H1 (cell line): ENCODE measurements at regions not wholly inside any gene's neighbourhood (a gene's known extent, or its start where the extent isn't known, plus 50 kb on each side); places are given as distances from the start of the nearest gene placed in this dataset.

Source experiments
- CTCF ChIA-PET: fragments of 300-600 bp; sonication (Branson Sonifier 250); formaldehyde crosslinking; loops from one replicate; lab custom pipeline; 2021; ENCODE audit not compliant: partially characterized antibody; lab: Charles Lee
- POLR2A ChIA-PET: fragments of 300-600 bp; sonication (Branson Sonifier 250); formaldehyde crosslinking; loops from one replicate; lab custom pipeline; 2021; ENCODE audit warnings: inconsistent platforms; ENCODE audit not compliant: partially characterized antibody; lab: Charles Lee
- DNase-seq, 2 experiments: peaks; one replicate each; pipeline versions ENCODE4 v3.0.0 to v3.0.0-alpha.2; 2010 to 2022; ENCODE audit warnings: low spot score in 2 of 2, low read depth in 1 of 2, mixed read lengths in 1 of 2
- FAIRE-seq: peaks from 2 replicates; lab custom pipeline; 2011; peaks lifted over from hg19 to GRCh38; lab: Jason Lieb, UNC
- H2AFZ ChIP-seq: 2 replicates; pipeline ENCODE4 v1.8.1; 2012; ENCODE audit warnings: low read length, inconsistent platforms
- H2AK5ac ChIP-seq: 2 replicates; pipeline ENCODE4 v1.6.1; 2013; ENCODE audit warnings: low read depth, low read length
- H2BK120ac ChIP-seq: replicated peaks from 2 replicates; pipeline ENCODE3; 2013; ENCODE audit warnings: low read depth, low read length, inconsistent platforms
- H2BK12ac ChIP-seq: 2 replicates; pipeline ENCODE4 v1.6.1; 2013; ENCODE audit warnings: low read depth, low read length
- H2BK15ac ChIP-seq: 2 replicates; pipeline ENCODE4 v1.6.1; 2013; ENCODE audit warnings: low read length
- H2BK20ac ChIP-seq: 2 replicates; pipeline ENCODE4 v1.6.1; 2013; ENCODE audit warnings: low read length
- H2BK5ac ChIP-seq: 2 replicates; pipeline ENCODE4 v1.6.1; 2013; ENCODE audit warnings: low read depth, low read length
- H3K14ac ChIP-seq: 2 replicates; pipeline ENCODE4 v1.6.1; 2013; ENCODE audit warnings: inconsistent platforms; ENCODE audit not compliant: insufficient read length
- H3K18ac ChIP-seq: 2 replicates; pipeline ENCODE4 v1.6.1; 2013; ENCODE audit warnings: low read length; ENCODE audit errors: extremely low read depth
- H3K23ac ChIP-seq: 2 replicates; pipeline ENCODE4 v1.6.1; 2013; ENCODE audit warnings: inconsistent platforms; ENCODE audit not compliant: insufficient read length
- H3K23me2 ChIP-seq: 2 replicates; pipeline ENCODE4 v1.6.1; 2013; ENCODE audit warnings: low read depth, low read length
- H3K27ac ChIP-seq: 2 replicates; pipeline ENCODE4 v1.6.1; 2011; ENCODE audit warnings: low read depth, low read length, inconsistent platforms
- H3K27me3 ChIP-seq, 4 experiments: replicated peaks in 1 of 4; 1 replicate in 1 of 4; 2 replicates in 3 of 4; pipeline versions ENCODE4 v1.6.1 to v1.8.1; 2011 to 2013; ENCODE audit warnings: low read length in 3 of 4, mild to moderate bottlenecking in 3 of 4, inconsistent platforms in 2 of 4, mixed read lengths in 2 of 4, moderate library complexity in 1 of 4; ENCODE audit not compliant: control insufficient read depth in 3 of 4, insufficient read depth in 3 of 4; ENCODE audit errors: extremely low read depth in 1 of 4
- H3K36me3 ChIP-seq, 4 experiments: 2 replicates each; pipeline versions ENCODE4 v1.6.1 to v1.8.1; 2011 to 2013; ENCODE audit warnings: mild to moderate bottlenecking in 4 of 4, low read length in 3 of 4, moderate library complexity in 2 of 4, control low read depth in 1 of 4, inconsistent platforms in 1 of 4; ENCODE audit not compliant: insufficient read depth in 4 of 4, control insufficient read depth in 2 of 4
- H3K4ac ChIP-seq: replicated peaks from 2 replicates; pipeline ENCODE3; 2013; ENCODE audit warnings: low read length, low read depth, mixed read lengths, inconsistent platforms; ENCODE audit not compliant: insufficient read length
- H3K4me1 ChIP-seq, 4 experiments: replicated peaks in 1 of 4; 1 replicate in 1 of 4; 2 replicates in 3 of 4; pipeline versions ENCODE4 v1.6.1 to v1.8.1; 2011 to 2013; ENCODE audit warnings: low read length in 3 of 4, inconsistent platforms in 2 of 4, mixed read lengths in 1 of 4; ENCODE audit not compliant: insufficient read depth in 4 of 4, control insufficient read depth in 3 of 4
- H3K4me2 ChIP-seq, 2 experiments: 2 replicates each; pipeline versions ENCODE4 v1.6.1 to v1.8.1; 2011 to 2013; ENCODE audit warnings: low read depth in 2 of 2, low read length in 2 of 2, control low read depth in 1 of 2, inconsistent platforms in 1 of 2, mild to moderate bottlenecking in 1 of 2; ENCODE audit not compliant: insufficient read depth in 1 of 2
- H3K4me3 ChIP-seq, 4 experiments: fragments of 200-600, 300-600 bp in 1 of 4; sonication (generic), shearing (Covaris generic), sonication (Bioruptor Twin) in 1 of 4; 2 replicates each; pipeline versions ENCODE4 v1.5.1 to v1.8.1; 2011 to 2016; ENCODE audit warnings: low read length in 4 of 4, low read depth in 3 of 4, control low read depth in 2 of 4, inconsistent platforms in 2 of 4, mild to moderate bottlenecking in 2 of 4, mixed read lengths in 1 of 4, moderate library complexity in 1 of 4; ENCODE audit not compliant: insufficient read depth in 2 of 4; ENCODE audit errors: extremely low read depth in 1 of 4
- H3K56ac ChIP-seq: replicated peaks from 2 replicates; pipeline ENCODE3; 2013; ENCODE audit warnings: low read depth, mild to moderate bottlenecking, mixed read lengths, low read length, inconsistent platforms; ENCODE audit not compliant: insufficient read length
- H3K79me1 ChIP-seq: 2 replicates; pipeline ENCODE4 v1.6.1; 2013; ENCODE audit warnings: low read depth, low read length, control low read depth
- H3K79me2 ChIP-seq, 2 experiments: 2 replicates each; pipeline versions ENCODE4 v1.6.1 to v1.8.1; 2012 to 2013; ENCODE audit warnings: low read length in 2 of 2, mild to moderate bottlenecking in 2 of 2, inconsistent platforms in 1 of 2; ENCODE audit not compliant: insufficient read depth in 2 of 2, control insufficient read depth in 1 of 2
- H3K9ac ChIP-seq, 4 experiments: replicated peaks in 1 of 4; 1 replicate in 1 of 4; 2 replicates in 3 of 4; pipeline versions ENCODE4 v1.6.1 to v1.8.1; 2011 to 2013; ENCODE audit warnings: low read depth in 3 of 4, low read length in 3 of 4, control low read depth in 2 of 4, mild to moderate bottlenecking in 2 of 4, moderate library complexity in 2 of 4, inconsistent platforms in 1 of 4; ENCODE audit errors: extremely low read depth in 1 of 4
- H3K9me3 ChIP-seq, 2 experiments: 2 replicates each; pipeline versions ENCODE4 v1.6.1 to v1.8.1; 2012 to 2013; ENCODE audit warnings: mild to moderate bottlenecking in 2 of 2, moderate library complexity in 2 of 2, control low read depth in 1 of 2, inconsistent platforms in 1 of 2, low read depth in 1 of 2, low read length in 1 of 2, mixed read lengths in 1 of 2; ENCODE audit not compliant: insufficient read depth in 2 of 2
- H4K20me1 ChIP-seq, 2 experiments: replicated peaks in 1 of 2; 2 replicates each; pipeline versions ENCODE3 to v1.8.1; 2011 to 2013; ENCODE audit warnings: inconsistent platforms in 2 of 2, low read length in 2 of 2, mild to moderate bottlenecking in 1 of 2; ENCODE audit not compliant: insufficient read depth in 2 of 2, control insufficient read depth in 1 of 2
- H4K5ac ChIP-seq: 2 replicates; pipeline ENCODE4 v1.6.1; 2013; ENCODE audit warnings: low read length, low read depth, mixed read lengths, inconsistent platforms; ENCODE audit not compliant: insufficient read length
- H4K8ac ChIP-seq: 2 replicates; pipeline ENCODE4 v1.8.0; 2013; ENCODE audit warnings: mild to moderate bottlenecking, moderate library complexity, low read length, inconsistent platforms; ENCODE audit not compliant: insufficient read depth; ENCODE audit errors: extremely low read depth
- H4K91ac ChIP-seq: replicated peaks from 2 replicates; pipeline ENCODE3; 2013; ENCODE audit warnings: low read length, mixed read lengths, inconsistent platforms; ENCODE audit not compliant: insufficient read length
- BRCA1 ChIP-seq: IDR thresholded peaks from 2 replicates; pipeline ENCODE4 v1.6.1; 2012; ENCODE audit warnings: low read depth, low read length, improper control_type of control experiment
- CBX5 ChIP-seq: fragments of 300-800, 300-1000 bp; sonication (generic); IDR thresholded peaks from 2 replicates; pipeline ENCODE4 v1.7.1; 2016; ENCODE audit warnings: antibody characterized with exemption, low read length, low read depth
- CEBPB ChIP-seq: IDR thresholded peaks from 2 replicates; pipeline ENCODE4 v1.6.1; 2012; ENCODE audit warnings: low read depth, low read length
- HDAC6 ChIP-seq: IDR thresholded peaks from one replicate; pipeline ENCODE4 v1.7.1; 2012; ENCODE audit warnings: low read depth, mild to moderate bottlenecking, inconsistent platforms, low read length, moderate library complexity
- MAX ChIP-seq: IDR thresholded peaks from 2 replicates; pipeline ENCODE4 v1.6.1; 2012; ENCODE audit warnings: inconsistent platforms
- NANOG ChIP-seq: IDR thresholded peaks from 2 replicates; pipeline ENCODE4 v1.6.1; 2011; ENCODE audit warnings: low read length, low read depth, mild to moderate bottlenecking, inconsistent platforms; ENCODE audit not compliant: insufficient read depth, poor library complexity, severe bottlenecking
- POLR2AphosphoS5 ChIP-seq: IDR thresholded peaks from 2 replicates; pipeline ENCODE4 v1.6.1; 2011; ENCODE audit warnings: low read depth, low read length
- RXRA ChIP-seq: IDR thresholded peaks from 2 replicates; pipeline ENCODE4 v1.6.1; 2011; ENCODE audit warnings: low read depth, mild to moderate bottlenecking, low read length, moderate library complexity; ENCODE audit not compliant: insufficient read depth
- SIX5 ChIP-seq: IDR thresholded peaks from 2 replicates; pipeline ENCODE4 v1.6.1; 2011; ENCODE audit warnings: mild to moderate bottlenecking, low read depth, low read length
- SP4 ChIP-seq: IDR thresholded peaks from 2 replicates; pipeline ENCODE4 v1.6.1; 2012; ENCODE audit warnings: low read length, inconsistent platforms
- SRF ChIP-seq: IDR thresholded peaks from 2 replicates; pipeline ENCODE4 v1.6.1; 2011; ENCODE audit warnings: mild to moderate bottlenecking, low read depth, low read length, moderate library complexity
- SUZ12 ChIP-seq: fragments of 200-600 bp; sonication (generic); IDR thresholded peaks from 2 replicates; pipeline ENCODE4 v1.6.1; 2012; ENCODE audit warnings: mild to moderate bottlenecking, inconsistent platforms, low read length, moderate library complexity, mixed read lengths
- TAF7 ChIP-seq: optimal IDR thresholded peaks from 2 replicates; pipeline ENCODE3; 2011; ENCODE audit warnings: low read depth, mild to moderate bottlenecking, inconsistent platforms, low read length, moderate library complexity, borderline replicate concordance
- WGBS, 2 experiments: shearing (Covaris generic) in 1 of 2; methylation state at CpG; one replicate each; pipeline versions ENCODE4 v1.1.6 to v1.1.7; 2013 to 2015; ENCODE audit warnings: low lambda C conversion rate in 2 of 2, mixed read lengths in 2 of 2, inconsistent platforms in 1 of 2, low coverage in 1 of 2, missing lambda C conversion rate in 1 of 2; ENCODE audit not compliant: insufficient replicate concordance in 2 of 2, insufficient coverage in 1 of 2, insufficient read length in 1 of 2; ENCODE audit errors: extremely low coverage in 1 of 2, missing lambda C conversion rate in 1 of 2; 5-methylcytosine and 5-hydroxymethylcytosine counted together

GRCh38 chr10:91159254-91159783, 61.1 kb upstream of the PCGF5 start:
- Histone ChIP-seq H4K20me1 (peaks cover 0 to 2% of the 10 kb centered on the region in 2 experiments), H3K79me1 (no peaks in the 10 kb centered on the region), H2AK5ac (no peak overlapping the region), H3K23ac (no peak overlapping the region), H3K4me1 (peaks cover 0 to 6% (median 0%) of the 10 kb centered on the region in 4 experiments; a peak in 1 of 7 replicates), H3K27ac (no peak overlapping the region), H3K23me2 (peaks cover 12% of the 10 kb centered on the region; the same call in 1 of the 2 replicates), H2BK5ac (no peak overlapping the region), H2BK12ac (no peak overlapping the region), H4K5ac (no peak overlapping the region), H3K14ac (no peak overlapping the region), H2BK120ac (no peak overlapping the region), H3K79me2 (no peaks in the 10 kb centered on the region), H2BK20ac (no peak overlapping the region), H3K4me2 (no peak overlapping the region), H3K4me3 (no peak overlapping the region), H3K36me3 (no peaks in the 10 kb centered on the region), H4K8ac (no peak overlapping the region), H3K4ac (no peak overlapping the region), H2AFZ (no peak overlapping the region), H3K27me3 (peaks cover 29 to 43% (median 39%) of the 10 kb centered on the region in 4 experiments), H3K18ac (no peak overlapping the region), H2BK15ac (no peak overlapping the region), H3K9ac (no peak overlapping the region), H3K9me3 (no peaks in the 10 kb centered on the region), H4K91ac (no peak overlapping the region), H3K56ac (no peak overlapping the region)
- no peak for TF ChIP-seq BRCA1
- no peak for TF ChIP-seq NANOG
- no peak for TF ChIP-seq POLR2AphosphoS5
- no peak for TF ChIP-seq TAF7
- no peak for TF ChIP-seq RXRA
- no peak for TF ChIP-seq SIX5
- no peak for TF ChIP-seq CEBPB
- TF ChIP-seq CBX5, result no peak
- no peak for TF ChIP-seq HDAC6
- no peak for TF ChIP-seq SP4
- TF ChIP-seq SRF, result no peak
- no peak for TF ChIP-seq MAX
- TF ChIP-seq SUZ12, result no peak
- ChIA-PET POLR2A (no interaction called here), CTCF (interaction anchor here (0.9 to 1.2 kb wide), 2 partner anchors 91 to 139 kb away, joined by 3 to 6 read pairs; no protein-coding TSS in a partner anchor)
- WGBS, 2 experiments, result 81% methylated on average over 2 of the region's 2 CpGs; no CpG with 5 or more reads in 1 of the 2 experiments
- FAIRE-seq (no peak), DNase-seq (no peak)
